ENCODE measurements at regions not wholly inside any gene's neighbourhood (a gene's known extent, or its start where the extent isn't known, plus 50 kb on each side); places are given as distances from the start of the nearest gene placed in this dataset.

- no peak for DNase-seq
Observed at GRCh38 chr1:59070610-59071009, 226.3 kb upstream of the FGGY start.

GRCh38 chr1:59071289-59071688 is 225.6 kb upstream of the FGGY start:
- no peak for DNase-seq

DNA sequence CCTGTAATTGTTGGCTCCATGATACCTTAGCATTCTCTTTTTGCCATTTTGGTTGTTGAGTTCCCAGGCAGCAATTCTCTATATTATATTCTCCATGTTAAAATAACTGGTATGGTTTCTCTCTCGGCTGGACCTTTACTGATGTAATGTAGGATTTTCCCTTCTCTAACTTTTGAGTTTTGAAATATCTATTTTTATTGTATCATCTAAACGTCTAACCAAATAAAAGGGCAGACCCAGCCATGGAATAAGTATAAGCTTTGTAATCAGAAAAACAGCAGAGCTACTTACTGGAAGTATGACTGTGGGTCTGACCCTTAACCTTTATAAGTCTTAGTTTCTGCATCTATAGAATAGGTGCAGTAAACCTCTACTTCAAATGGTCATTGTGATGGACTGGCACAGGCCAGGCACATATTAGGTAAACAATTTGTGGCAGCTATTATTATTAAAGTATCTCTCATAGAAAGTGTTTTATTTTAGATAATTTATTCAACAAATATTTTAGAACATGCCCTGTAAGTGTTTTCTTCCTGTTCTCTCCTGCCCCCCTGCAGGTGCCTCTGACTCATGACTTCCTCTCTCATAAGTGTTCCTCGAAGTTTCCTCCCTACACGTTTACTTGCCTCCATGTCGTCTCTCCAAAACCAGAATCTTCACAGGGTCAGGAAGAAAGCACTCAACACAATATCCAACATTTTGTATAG is 224.9 kb upstream of the FGGY start:
- no peak for DNase-seq

- no peak for DNase-seq
Observed at GRCh38 chr1:59072583-59072947, 224.3 kb upstream of the FGGY start.

DNA sequence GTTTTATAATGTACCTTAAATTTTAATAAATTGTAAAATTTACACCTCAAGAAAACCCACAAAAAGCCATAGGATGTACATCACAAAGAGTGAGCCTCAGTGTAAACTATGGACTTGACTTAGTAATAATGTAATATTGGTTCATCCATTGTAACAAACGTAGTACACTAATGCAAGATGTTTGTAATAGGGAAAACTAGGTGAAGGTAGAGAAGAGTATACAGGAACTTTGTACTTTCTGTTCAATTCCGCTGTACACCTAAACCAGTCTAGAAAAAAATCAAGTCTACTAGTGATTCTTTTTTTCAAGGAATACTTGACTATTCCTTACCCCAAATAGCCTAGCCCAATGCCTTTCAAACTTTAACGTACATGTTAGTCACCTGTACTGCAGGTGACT is 222.3 kb upstream of the FGGY start:
- no peak for DNase-seq

GRCh38 chr1:59075021-59075420 is 221.9 kb upstream of the FGGY start:
- peak; percentile 48 for DNase-seq

DNA sequence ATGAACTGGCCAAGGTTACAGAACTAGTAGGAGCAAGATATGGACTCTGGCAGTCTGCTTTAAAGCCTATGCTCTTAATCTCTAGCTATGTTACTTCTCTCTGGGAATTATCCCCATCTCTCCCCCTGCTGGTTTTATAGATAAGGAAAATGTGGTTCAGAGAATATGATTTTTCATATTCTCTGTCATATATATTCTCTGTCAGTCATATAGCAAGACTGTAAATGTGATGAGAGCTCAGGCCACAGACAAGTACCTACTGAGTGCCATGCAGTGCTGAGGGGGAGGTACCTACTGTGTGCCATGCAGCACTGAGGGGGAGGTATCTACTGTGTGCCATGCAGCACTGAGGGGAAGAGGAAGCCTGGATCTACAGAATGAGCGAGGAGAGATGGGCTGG is 220.3 kb upstream of the FGGY start:
- no peak for DNase-seq

GRCh38 chr1:59077466-59078069 is 219.3 kb upstream of the FGGY start:
- no peak for DNase-seq

DNA sequence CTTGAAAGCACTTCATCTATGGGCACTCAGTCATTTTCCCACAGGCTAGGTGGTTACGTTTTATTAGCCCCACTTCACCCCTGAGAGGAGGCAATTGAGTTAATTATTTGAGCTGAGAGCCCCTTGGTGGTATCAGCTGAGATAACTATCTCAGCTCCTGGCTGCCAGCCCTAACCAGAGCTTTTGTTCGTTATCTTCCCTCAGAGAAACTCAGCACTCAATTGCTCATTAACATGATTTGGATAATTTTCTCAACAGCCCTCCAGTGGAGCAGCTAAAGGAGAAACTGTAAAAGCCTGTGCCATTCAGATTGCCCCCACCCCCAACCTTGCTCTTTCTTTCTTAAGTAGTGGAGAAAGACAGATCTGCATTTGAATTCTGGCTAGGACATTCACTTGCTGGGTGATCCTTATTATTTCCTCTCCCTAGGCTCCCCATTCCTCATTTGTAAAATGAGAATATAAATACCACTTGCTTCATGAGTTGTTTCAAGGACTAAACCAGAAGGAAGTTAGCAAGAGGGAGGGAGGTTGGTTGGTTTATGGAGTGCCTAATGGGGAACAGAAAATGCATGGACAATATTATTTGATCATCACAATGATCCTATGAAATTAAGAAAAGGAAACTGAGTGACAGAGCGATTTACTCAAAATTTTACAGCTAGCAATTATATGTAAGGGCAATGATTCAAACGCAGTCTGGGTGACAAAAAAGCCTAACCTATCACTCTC is 218.7 kb upstream of the FGGY start:
- no peak for DNase-seq

DNA sequence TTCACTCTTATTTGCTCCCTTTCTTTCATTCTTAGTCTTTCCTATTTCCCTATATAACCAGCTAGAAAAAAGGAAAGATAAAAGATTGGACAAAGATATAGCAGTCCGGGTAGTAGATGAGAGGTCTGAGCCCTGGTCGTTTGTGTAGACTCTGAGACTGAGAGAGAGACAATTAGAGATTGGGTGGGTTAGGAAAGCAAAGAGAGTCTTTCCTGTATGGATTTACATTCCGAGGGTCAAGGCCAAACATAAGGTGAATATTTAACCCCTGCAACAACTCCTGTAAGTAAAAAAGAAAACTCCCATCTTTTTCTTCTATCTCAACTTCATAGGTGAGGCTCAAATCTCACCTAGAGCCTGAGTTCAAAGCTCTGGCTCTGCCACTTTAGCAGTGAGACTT is 218.0 kb upstream of the FGGY start:
- no peak for DNase-seq

GRCh38 chr1:59079434-59080140 is 217.3 kb upstream of the FGGY start:
- DNase-seq = no peak

DNA sequence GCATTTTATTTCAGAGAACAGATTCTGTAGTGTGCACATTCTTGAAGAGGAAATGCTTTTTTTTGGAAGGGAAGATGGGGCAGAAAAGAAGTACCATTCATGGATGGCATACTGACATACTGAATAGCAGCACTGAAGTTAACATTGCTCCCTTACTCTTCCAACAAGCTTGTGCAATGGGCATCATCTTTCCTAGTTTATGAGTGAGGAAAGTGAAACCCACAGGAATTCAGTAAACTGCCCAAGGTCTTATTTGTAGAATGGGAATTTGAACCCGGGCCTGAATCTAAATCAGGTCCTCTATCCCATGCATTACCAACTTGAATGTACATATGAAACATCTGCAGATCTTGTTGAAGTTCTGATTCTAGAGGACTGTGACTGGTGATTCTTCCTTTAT is 215.7 kb upstream of the FGGY start:
- no peak for DNase-seq

DNA sequence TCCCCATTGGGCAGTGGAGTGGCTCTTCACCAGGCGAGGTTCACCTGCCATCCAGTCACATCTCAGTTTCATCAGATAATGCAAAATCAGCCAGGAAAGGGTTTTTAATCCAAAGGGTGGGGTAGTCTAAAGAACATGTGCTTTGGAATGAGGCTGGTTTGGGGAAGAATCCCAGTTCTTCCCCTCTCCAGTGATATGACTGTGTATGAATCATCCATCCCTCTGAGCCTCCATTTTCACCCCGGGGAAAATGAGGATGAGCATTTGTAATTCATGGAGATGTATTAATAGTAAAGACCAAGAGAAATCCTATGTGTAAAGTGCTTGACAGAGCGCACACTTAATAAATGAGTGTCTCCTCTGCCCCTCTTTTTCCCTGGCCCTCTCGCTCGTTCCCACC is 215.1 kb upstream of the FGGY start:
- no peak for DNase-seq

GRCh38 chr1:59083946-59084865 is 212.7 kb upstream of the FGGY start:
- no peak for DNase-seq

GRCh38 chr1:59085101-59085500 is 211.8 kb upstream of the FGGY start:
- no peak for DNase-seq

- no peak for DNase-seq
Observed at GRCh38 chr1:59089036-59089798, 207.7 kb upstream of the FGGY start.

DNA sequence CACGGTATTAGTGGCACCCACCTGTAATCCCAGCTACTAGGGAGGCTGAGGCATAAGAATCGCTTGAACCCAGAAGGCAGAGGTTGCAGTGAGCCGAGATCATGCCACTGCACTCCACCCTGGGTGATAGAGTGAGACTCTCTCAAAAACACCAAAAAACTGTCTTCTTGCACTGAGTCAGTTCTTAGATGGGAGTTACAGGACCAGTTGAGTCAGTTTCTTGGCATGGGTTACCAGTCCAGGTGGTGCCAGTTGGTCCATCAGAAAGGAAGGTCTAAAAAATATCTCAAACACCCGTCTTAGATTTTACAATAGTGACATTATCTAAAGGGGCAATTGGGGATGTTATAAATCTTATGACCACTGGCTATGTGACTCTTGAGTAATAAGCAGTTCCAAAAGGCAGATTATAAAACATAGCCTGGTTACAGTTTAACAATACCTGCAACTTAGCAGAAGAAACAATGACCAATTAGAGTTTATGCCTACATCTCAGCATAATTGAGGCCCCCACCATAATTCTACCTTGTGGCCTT is 206.9 kb upstream of the FGGY start:
- DNase-seq = no peak

DNA sequence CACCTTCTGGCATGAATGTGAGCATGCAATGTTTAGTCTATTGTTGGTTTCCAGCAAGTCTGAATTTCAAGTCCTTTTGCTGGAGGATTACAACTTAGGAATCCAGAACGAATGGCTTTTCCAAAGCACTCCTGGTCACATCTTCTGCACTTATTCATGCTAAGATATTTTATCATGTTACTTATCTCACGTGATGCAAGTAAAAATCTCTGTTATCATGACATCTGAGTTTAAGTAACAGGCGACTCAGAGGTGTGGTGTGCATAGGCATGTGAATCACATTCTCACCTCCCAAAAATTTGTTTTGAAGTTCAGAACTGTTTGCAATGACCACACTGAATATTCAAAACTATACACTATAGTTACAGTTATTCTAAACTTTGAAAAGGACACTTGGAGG is 204.8 kb upstream of the FGGY start:
- no peak for DNase-seq

- no peak for DNase-seq
Observed at GRCh38 chr1:59094001-59094400, 202.9 kb upstream of the FGGY start.

DNA sequence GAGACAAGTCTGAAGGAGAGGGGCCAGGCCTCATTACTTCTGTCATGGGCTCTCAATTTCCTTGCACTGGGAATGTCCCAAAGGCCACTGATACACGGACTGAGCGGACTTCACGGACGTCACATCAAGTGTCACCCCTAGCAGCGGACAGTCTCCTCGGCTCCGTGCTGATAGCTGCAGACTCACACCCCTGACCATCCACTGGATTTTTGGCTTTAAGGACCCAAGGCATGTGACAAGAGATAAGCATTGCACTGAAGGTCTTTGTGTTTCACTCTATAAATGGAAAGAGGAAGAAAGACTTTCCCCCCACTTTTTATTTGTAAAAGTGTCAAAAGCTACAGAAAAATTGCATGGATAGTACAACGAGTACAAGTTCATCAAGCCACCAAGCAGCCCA is 200.4 kb upstream of the FGGY start:
- DNase-seq = no peak

GRCh38 chr1:59098655-59099054 is 198.2 kb upstream of the FGGY start:
- DNase-seq = no peak

Data from NCI-H82 (cell line).